ENCODE measurements at regions not wholly inside any gene's neighbourhood (a gene's known extent, or its start where the extent isn't known, plus 50 kb on each side); places are given as distances from the start of the nearest gene placed in this dataset.

DNA sequence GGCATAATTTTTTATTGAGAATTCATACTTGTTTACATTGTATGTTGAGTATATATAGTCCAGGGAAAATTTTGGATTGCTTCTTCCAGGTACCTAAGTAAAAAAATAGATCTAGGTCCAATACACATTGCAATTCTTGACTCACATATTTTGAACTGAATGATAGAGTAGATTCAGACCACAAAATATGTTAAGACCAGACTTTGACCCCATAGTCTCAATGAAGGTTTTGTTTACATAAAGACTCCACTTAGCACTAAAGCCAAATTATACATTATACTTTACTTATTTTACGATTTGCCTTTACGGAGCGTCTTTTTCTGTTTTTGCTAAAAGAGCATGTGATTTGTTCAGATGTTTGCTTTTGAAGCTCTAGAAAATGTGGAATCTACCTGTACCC, 144.1 kb upstream of the PTCHD4 start:
- TF ChIP-seq, protein P1, sequence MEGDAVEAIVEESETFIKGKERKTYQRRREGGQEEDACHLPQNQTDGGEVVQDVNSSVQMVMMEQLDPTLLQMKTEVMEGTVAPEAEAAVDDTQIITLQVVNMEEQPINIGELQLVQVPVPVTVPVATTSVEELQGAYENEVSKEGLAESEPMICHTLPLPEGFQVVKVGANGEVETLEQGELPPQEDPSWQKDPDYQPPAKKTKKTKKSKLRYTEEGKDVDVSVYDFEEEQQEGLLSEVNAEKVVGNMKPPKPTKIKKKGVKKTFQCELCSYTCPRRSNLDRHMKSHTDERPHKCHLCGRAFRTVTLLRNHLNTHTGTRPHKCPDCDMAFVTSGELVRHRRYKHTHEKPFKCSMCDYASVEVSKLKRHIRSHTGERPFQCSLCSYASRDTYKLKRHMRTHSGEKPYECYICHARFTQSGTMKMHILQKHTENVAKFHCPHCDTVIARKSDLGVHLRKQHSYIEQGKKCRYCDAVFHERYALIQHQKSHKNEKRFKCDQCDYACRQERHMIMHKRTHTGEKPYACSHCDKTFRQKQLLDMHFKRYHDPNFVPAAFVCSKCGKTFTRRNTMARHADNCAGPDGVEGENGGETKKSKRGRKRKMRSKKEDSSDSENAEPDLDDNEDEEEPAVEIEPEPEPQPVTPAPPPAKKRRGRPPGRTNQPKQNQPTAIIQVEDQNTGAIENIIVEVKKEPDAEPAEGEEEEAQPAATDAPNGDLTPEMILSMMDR (IDR thresholded peaks at IDR 0.05; ENCODE audit: insufficient read depth, low read length): no peak
- TF ChIP-seq GABPA (IDR thresholded peaks at IDR 0.05; ENCODE audit: low read depth): no peak
- TF ChIP-seq, protein P2, sequence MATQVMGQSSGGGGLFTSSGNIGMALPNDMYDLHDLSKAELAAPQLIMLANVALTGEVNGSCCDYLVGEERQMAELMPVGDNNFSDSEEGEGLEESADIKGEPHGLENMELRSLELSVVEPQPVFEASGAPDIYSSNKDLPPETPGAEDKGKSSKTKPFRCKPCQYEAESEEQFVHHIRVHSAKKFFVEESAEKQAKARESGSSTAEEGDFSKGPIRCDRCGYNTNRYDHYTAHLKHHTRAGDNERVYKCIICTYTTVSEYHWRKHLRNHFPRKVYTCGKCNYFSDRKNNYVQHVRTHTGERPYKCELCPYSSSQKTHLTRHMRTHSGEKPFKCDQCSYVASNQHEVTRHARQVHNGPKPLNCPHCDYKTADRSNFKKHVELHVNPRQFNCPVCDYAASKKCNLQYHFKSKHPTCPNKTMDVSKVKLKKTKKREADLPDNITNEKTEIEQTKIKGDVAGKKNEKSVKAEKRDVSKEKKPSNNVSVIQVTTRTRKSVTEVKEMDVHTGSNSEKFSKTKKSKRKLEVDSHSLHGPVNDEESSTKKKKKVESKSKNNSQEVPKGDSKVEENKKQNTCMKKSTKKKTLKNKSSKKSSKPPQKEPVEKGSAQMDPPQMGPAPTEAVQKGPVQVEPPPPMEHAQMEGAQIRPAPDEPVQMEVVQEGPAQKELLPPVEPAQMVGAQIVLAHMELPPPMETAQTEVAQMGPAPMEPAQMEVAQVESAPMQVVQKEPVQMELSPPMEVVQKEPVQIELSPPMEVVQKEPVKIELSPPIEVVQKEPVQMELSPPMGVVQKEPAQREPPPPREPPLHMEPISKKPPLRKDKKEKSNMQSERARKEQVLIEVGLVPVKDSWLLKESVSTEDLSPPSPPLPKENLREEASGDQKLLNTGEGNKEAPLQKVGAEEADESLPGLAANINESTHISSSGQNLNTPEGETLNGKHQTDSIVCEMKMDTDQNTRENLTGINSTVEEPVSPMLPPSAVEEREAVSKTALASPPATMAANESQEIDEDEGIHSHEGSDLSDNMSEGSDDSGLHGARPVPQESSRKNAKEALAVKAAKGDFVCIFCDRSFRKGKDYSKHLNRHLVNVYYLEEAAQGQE (IDR thresholded peaks at IDR 0.05; ENCODE audit: insufficient replicate concordance, low read depth): no peak
